GM12878 (cell line): ENCODE measurements at regions not wholly inside any gene's neighbourhood (a gene's known extent, or its start where the extent isn't known, plus 50 kb on each side); places are given as distances from the start of the nearest gene placed in this dataset.

Source experiments
- ATAC-seq: fragments of 200-7000 bp; cut with Tn5 transposase; 3 replicates; pipeline ENCODE4 v1.9.1; 2020; ENCODE audit warnings: mild to moderate bottlenecking, moderate library complexity
- BruUV-seq: library from RNA; stranded (reverse); fragments of 400-500 nt; replicated peaks from 2 replicates; lab custom pipeline; 2021; lab: Mats Ljungman, UMichigan
- CTCF ChIA-PET: fragments of 300-600 bp; sonication (Branson Sonifier 250); formaldehyde crosslinking; extraction: SDS; loops from one replicate; lab custom pipeline; 2021; ENCODE audit warnings: inconsistent platforms; lab: Yijun Ruan, JAX
- POLR2A ChIA-PET: fragments of 350-600 bp; formaldehyde crosslinking; extraction: SDS; loops from one replicate; lab custom pipeline; 2021; ENCODE audit warnings: inconsistent platforms; lab: Charles Lee
- RAD21 ChIA-PET: fragments of 300-600 bp; sonication (Branson Sonifier 250); formaldehyde crosslinking; loops from one replicate; lab custom pipeline; 2023; ENCODE audit warnings: antibody characterized with exemption; ENCODE audit not compliant: unreplicated experiment; lab: Charles Lee
- SMC1A ChIA-PET: fragments of 300-600 bp; sonication (Branson Sonifier 250); formaldehyde crosslinking; loops from one replicate; lab custom pipeline; 2023; ENCODE audit not compliant: unreplicated experiment, uncharacterized antibody; lab: Charles Lee
- DNase-seq: peaks from one replicate; pipeline ENCODE4 v3.0.0-alpha.2; 2011; ENCODE audit warnings: low read depth, low spot score
- FAIRE-seq: peaks from 3 replicates; lab custom pipeline; 2011; peaks lifted over from hg19 to GRCh38; lab: Jason Lieb, UNC
- H2AFZ ChIP-seq: 2 replicates; pipeline ENCODE4 v1.6.0; 2011; ENCODE audit warnings: low read depth, low read length, control low read depth; ENCODE audit not compliant: control insufficient read depth
- H3K27ac ChIP-seq: 2 replicates; pipeline ENCODE4 v1.5.1; 2011; ENCODE audit warnings: control low read depth; ENCODE audit not compliant: control insufficient read depth, insufficient read depth
- H3K27me3 ChIP-seq, 2 experiments: replicated peaks in 1 of 2; 2 replicates each; pipeline versions ENCODE4 v1.6.0 to v1.6.1; 2011; ENCODE audit warnings: low read length in 1 of 2; ENCODE audit not compliant: control insufficient read depth in 2 of 2, insufficient read depth in 2 of 2
- H3K36me3 ChIP-seq, 2 experiments: 2 replicates each; pipeline ENCODE4 v1.5.1; 2011; ENCODE audit warnings: low read length in 1 of 2; ENCODE audit not compliant: control insufficient read depth in 2 of 2, insufficient read depth in 2 of 2
- H3K4me1 ChIP-seq: 2 replicates; pipeline ENCODE4 v1.6.1; 2011; ENCODE audit warnings: mild to moderate bottlenecking, low read length, moderate library complexity, mixed read lengths; ENCODE audit not compliant: control insufficient read depth, insufficient read depth
- H3K4me2 ChIP-seq: 2 replicates; pipeline ENCODE4 v1.6.0; 2011; ENCODE audit warnings: control low read depth; ENCODE audit not compliant: control insufficient read depth, insufficient read depth
- H3K4me3 ChIP-seq: fragments of 200-600 bp; sonication (generic); 2 replicates; pipeline ENCODE4 v1.5.1; 2016
- H3K79me2 ChIP-seq: 2 replicates; pipeline ENCODE4 v1.6.0; 2011; ENCODE audit warnings: low read length; ENCODE audit not compliant: control insufficient read depth, insufficient read depth
- H3K9ac ChIP-seq: 2 replicates; pipeline ENCODE4 v1.8.0; 2011; ENCODE audit warnings: low read length, control low read depth, mixed read lengths; ENCODE audit not compliant: control insufficient read depth, insufficient read depth
- H3K9me3 ChIP-seq: replicated peaks from 3 replicates; pipeline ENCODE4 v1.5.1; 2011; ENCODE audit warnings: mild to moderate bottlenecking, low read length; ENCODE audit not compliant: control insufficient read depth, insufficient read depth
- H4K20me1 ChIP-seq: 2 replicates; pipeline ENCODE4 v1.6.0; 2011; ENCODE audit not compliant: control insufficient read depth, insufficient read depth
- BCLAF1 ChIP-seq: fragments of 450-650 bp; IDR thresholded peaks from 2 replicates; pipeline ENCODE4 v1.6.1; 2017; ENCODE audit warnings: antibody characterized with exemption, mild to moderate bottlenecking, moderate library complexity
- EED ChIP-seq: sonication (generic); IDR thresholded peaks from 2 replicates; pipeline ENCODE4 v1.6.1; 2016; ENCODE audit warnings: antibody characterized with exemption, low read depth
- GATAD2B ChIP-seq: fragments of 450-650 bp; conservative IDR thresholded peaks from 2 replicates; pipeline ENCODE4 v1.6.1; 2017; ENCODE audit warnings: low read depth, mild to moderate bottlenecking, moderate library complexity
- IRF4 ChIP-seq: IDR thresholded peaks from 2 replicates; pipeline ENCODE4 v1.6.1; 2011; ENCODE audit warnings: low read depth, low read length
- KAT2A ChIP-seq: conservative IDR thresholded peaks from 2 replicates; pipeline ENCODE4 v1.6.1; 2011; ENCODE audit warnings: low read depth, low read length; ENCODE audit not compliant: control insufficient read depth
- MTA2 ChIP-seq: fragments of 450-650 bp; IDR thresholded peaks from 2 replicates; pipeline ENCODE4 v1.6.1; 2016; ENCODE audit warnings: low read depth, mild to moderate bottlenecking, moderate library complexity
- MTA3 ChIP-seq: IDR thresholded peaks from 2 replicates; pipeline ENCODE4 v1.6.1; 2012; ENCODE audit warnings: low read length, inconsistent platforms, borderline replicate concordance
- NFXL1 ChIP-seq: fragments of 450-650 bp; IDR thresholded peaks from 2 replicates; pipeline ENCODE4 v1.6.1; 2017; ENCODE audit warnings: antibody characterized with exemption, mild to moderate bottlenecking, borderline replicate concordance
- NR2C1 ChIP-seq: fragments of 450-650 bp; IDR thresholded peaks from 2 replicates; pipeline ENCODE4 v1.6.1; 2017; ENCODE audit warnings: antibody characterized with exemption, mild to moderate bottlenecking, moderate library complexity
- RBBP5 ChIP-seq: fragments of 200-600 bp; sonication (generic); conservative IDR thresholded peaks from 2 replicates; pipeline ENCODE4 v1.6.1; 2016
- RUNX3 ChIP-seq: IDR thresholded peaks from 2 replicates; pipeline ENCODE4 v1.6.1; 2012; ENCODE audit warnings: low read length, inconsistent platforms
- SPI1 ChIP-seq: IDR thresholded peaks from 2 replicates; pipeline ENCODE4 v1.6.1; 2011; ENCODE audit warnings: low read depth, mild to moderate bottlenecking, low read length, moderate library complexity, borderline replicate concordance; ENCODE audit not compliant: insufficient read depth
- SUPT20H ChIP-seq: IDR thresholded peaks from 2 replicates; pipeline ENCODE4 v1.6.1; 2011; ENCODE audit warnings: low read depth, mild to moderate bottlenecking, low read length, moderate library complexity, borderline replicate concordance; ENCODE audit not compliant: control insufficient read depth
- SUZ12 ChIP-seq: fragments of 200-600 bp; sonication (generic); IDR thresholded peaks from one replicate; pipeline ENCODE4 v1.6.1; 2018; ENCODE audit warnings: antibody characterized with exemption, mild to moderate bottlenecking; ENCODE audit not compliant: unreplicated experiment
- TCF3 ChIP-seq: IDR thresholded peaks from 2 replicates; pipeline ENCODE4 v1.6.1; 2012; ENCODE audit warnings: low read depth, mild to moderate bottlenecking, low read length, borderline replicate concordance; ENCODE audit not compliant: insufficient read depth
- ZSCAN29 ChIP-seq: fragments of 450-650 bp; IDR thresholded peaks from 2 replicates; pipeline ENCODE4 v1.6.1; 2017; ENCODE audit warnings: mild to moderate bottlenecking, moderate library complexity
- WGBS: methylation state at CpG from one replicate; pipeline ENCODE4 v1.1.6; 2016; ENCODE audit warnings: low lambda C conversion rate; ENCODE audit not compliant: insufficient replicate concordance, insufficient coverage; ENCODE audit errors: missing lambda C conversion rate; 5-methylcytosine and 5-hydroxymethylcytosine counted together
- in situ Hi-C: fragments of 300-500 bp; cut with MboI; formaldehyde crosslinking; loops from 9 replicates; pipeline ENCODE4 v1.14.3; 2018; ENCODE audit warnings: mixed read lengths
- intact Hi-C: fragments of 100-400 bp; cut with micrococcal nuclease; formaldehyde crosslinking; loops from one replicate; pipeline ENCODE4 v1.14.2; 2022; ENCODE audit not compliant: unreplicated experiment
- TF ChIP-seq, protein P1 (sequence below): IDR thresholded peaks from 2 replicates; pipeline ENCODE4 v1.6.1; 2012; ENCODE audit warnings: low read length, inconsistent platforms
- TF ChIP-seq, protein P2 (sequence below): IDR thresholded peaks from 2 replicates; pipeline ENCODE4 v1.6.1; 2012; ENCODE audit warnings: low read depth, low read length, improper control_type of control experiment

- no peak for TF ChIP-seq TCF3
Measured at GRCh38 chr17:73960469-73960868, 243.0 kb upstream of the RPL38 start (continued).

DNA sequence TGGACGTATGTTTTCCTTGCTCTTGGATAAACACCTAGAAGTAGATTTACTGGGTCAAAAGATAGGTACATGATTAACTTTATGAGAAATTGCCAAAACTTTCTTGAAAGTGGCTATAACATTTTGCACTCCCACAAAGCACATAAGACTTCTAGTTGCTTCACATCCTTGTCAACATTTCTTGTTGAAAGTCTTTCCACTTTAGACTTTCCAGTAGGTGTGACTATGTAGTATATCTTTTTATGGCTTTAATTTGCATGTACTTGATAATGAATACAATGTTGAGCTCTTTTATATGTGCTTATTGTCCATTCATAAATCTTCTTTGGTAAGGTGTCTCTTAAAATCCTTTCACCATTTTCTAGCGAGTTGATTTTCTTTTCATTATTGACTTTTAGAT, 241.2 kb upstream of the RPL38 start:
- POLR2A ChIA-PET: no interaction called here
- intact Hi-C loops: no loop called here
- H3K27ac ChIP-seq: no peak overlapping the region
- no peaks in the 10 kb centered on the region for H4K20me1 ChIP-seq
- no peaks in the 10 kb centered on the region for H3K79me2 ChIP-seq
- RAD21 ChIA-PET: no interaction called here
- H3K4me3 ChIP-seq: no peak overlapping the region
- FAIRE-seq (no peak), DNase-seq (no peak), ATAC-seq (no peak)
- H3K9ac ChIP-seq: no peak overlapping the region
- TF ChIP-seq MTA2 (no peak), RUNX3 (no peak), MTA3 (no peak), ZSCAN29 (no peak), BCLAF1 (no peak), IRF4 (no peak), SPI1 (no peak), RBBP5 (no peak), KAT2A (no peak), SUZ12 (no peak), NR2C1 (no peak), SUPT20H (no peak), GATAD2B (no peak), EED (no peak), NFXL1 (no peak)
- TF ChIP-seq, protein P1, sequence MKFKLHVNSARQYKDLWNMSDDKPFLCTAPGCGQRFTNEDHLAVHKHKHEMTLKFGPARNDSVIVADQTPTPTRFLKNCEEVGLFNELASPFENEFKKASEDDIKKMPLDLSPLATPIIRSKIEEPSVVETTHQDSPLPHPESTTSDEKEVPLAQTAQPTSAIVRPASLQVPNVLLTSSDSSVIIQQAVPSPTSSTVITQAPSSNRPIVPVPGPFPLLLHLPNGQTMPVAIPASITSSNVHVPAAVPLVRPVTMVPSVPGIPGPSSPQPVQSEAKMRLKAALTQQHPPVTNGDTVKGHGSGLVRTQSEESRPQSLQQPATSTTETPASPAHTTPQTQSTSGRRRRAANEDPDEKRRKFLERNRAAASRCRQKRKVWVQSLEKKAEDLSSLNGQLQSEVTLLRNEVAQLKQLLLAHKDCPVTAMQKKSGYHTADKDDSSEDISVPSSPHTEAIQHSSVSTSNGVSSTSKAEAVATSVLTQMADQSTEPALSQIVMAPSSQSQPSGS: no peak
- TF ChIP-seq, protein P2, sequence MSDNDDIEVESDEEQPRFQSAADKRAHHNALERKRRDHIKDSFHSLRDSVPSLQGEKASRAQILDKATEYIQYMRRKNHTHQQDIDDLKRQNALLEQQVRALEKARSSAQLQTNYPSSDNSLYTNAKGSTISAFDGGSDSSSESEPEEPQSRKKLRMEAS: no peak
- H2AFZ ChIP-seq: no peak overlapping the region
- CTCF ChIA-PET: no interaction called here
- H3K36me3 ChIP-seq: no peaks in the 10 kb centered on the region
- in situ Hi-C loops: no loop called here
- H3K4me1 ChIP-seq: no peaks in the 10 kb centered on the region
- 18% methylated on average over 2 of the region's 2 CpGs for WGBS
- H3K27me3 ChIP-seq: peaks cover 1 to 2% of the 10 kb centered on the region in 2 experiments; a peak in 1 of 4 replicates
- no TSS peak for BruUV-seq
- H3K9me3 ChIP-seq: no peaks in the 10 kb centered on the region; the same call in 2 of the 3 replicates
- SMC1A ChIA-PET: no interaction called here
- no peak overlapping the region for H3K4me2 ChIP-seq
